HCT116 (cell line): ENCODE measurements at regions not wholly inside any gene's neighbourhood (a gene's known extent, or its start where the extent isn't known, plus 50 kb on each side); places are given as distances from the start of the nearest gene placed in this dataset.

ENCODE experiments used
- ATAC-seq: fragments of 200-7000 bp; cut with Tn5 transposase; 2 replicates; pipeline ENCODE4 v1.9.1; 2020; ENCODE audit warnings: mild to moderate bottlenecking, moderate library complexity
- BruUV-seq: library from RNA; stranded (reverse); fragments of 400-500 nt; replicated peaks from 2 replicates; lab custom pipeline; 2021; lab: Mats Ljungman, UMichigan
- CTCF ChIA-PET: fragments of 300-600 bp; sonication (Branson Sonifier 250); formaldehyde crosslinking; loops from one replicate; lab custom pipeline; 2021; ENCODE audit warnings: antibody characterized with exemption; lab: Charles Lee
- POLR2A ChIA-PET: fragments of 300-600, 350-600 bp; sonication (Branson Sonifier 250); formaldehyde crosslinking; loops from one replicate; lab custom pipeline; 2021; ENCODE audit warnings: antibody characterized with exemption; lab: Charles Lee
- RAD21 ChIA-PET, 2 experiments: fragments of 300-600 bp; sonication (Branson Sonifier 250); formaldehyde crosslinking; loops; one replicate each; lab custom pipeline; 2023; ENCODE audit warnings: low total read pairs in 2 of 2; ENCODE audit not compliant: uncharacterized antibody in 2 of 2, unreplicated experiment in 2 of 2, low non-redundant PET in 1 of 2; lab: Charles Lee
- DNase-seq: peaks from one replicate; pipeline ENCODE4 v3.0.0-alpha.2; 2010; ENCODE audit warnings: low read depth, low spot score
- H2AFZ ChIP-seq: fragments of 200-600 bp; shearing (Covaris generic), sonication (generic); 2 replicates; pipeline ENCODE4 v1.6.1; 2017; ENCODE audit warnings: low read depth, mixed run types, mixed read lengths, antibody characterized with exemption, low read length; ENCODE audit not compliant: poor library complexity, severe bottlenecking
- H3K27ac ChIP-seq: 2 replicates; pipeline ENCODE4 v1.5.1; 2012; ENCODE audit warnings: low read depth, low read length
- H3K27me3 ChIP-seq: fragments of 200-600 bp; sonication (generic); 2 replicates; pipeline ENCODE4 v1.6.1; 2016; ENCODE audit warnings: mixed run types, low read length, mixed read lengths; ENCODE audit not compliant: insufficient read depth
- H3K36me3 ChIP-seq, 2 experiments: fragments of 200-500 bp in 1 of 2; fragments of 200-600 bp in 1 of 2; sonication (Bioruptor generic) in 1 of 2; sonication (generic) in 1 of 2; 2 replicates each; pipeline versions ENCODE4 v1.5.1 to v1.6.1; 2014 to 2016; ENCODE audit warnings: low read length in 2 of 2, inconsistent platforms in 1 of 2, mixed read lengths in 1 of 2, mixed run types in 1 of 2; ENCODE audit not compliant: insufficient read depth in 2 of 2, control insufficient read depth in 1 of 2
- H3K4me1 ChIP-seq, 2 experiments: fragments of 200-600 bp in 1 of 2; sonication (generic) in 1 of 2; 2 replicates each; pipeline versions ENCODE4 v1.5.1 to v1.6.1; 2012 to 2017; ENCODE audit warnings: low read length in 2 of 2, inconsistent platforms in 1 of 2, mild to moderate bottlenecking in 1 of 2, mixed read lengths in 1 of 2, mixed run types in 1 of 2, moderate library complexity in 1 of 2; ENCODE audit not compliant: insufficient read depth in 2 of 2, control insufficient read depth in 1 of 2
- H3K4me2 ChIP-seq: fragments of 200-600 bp; sonication (generic); 2 replicates; pipeline ENCODE4 v1.6.1; 2017; ENCODE audit warnings: mixed run types, low read length, mixed read lengths
- H3K4me3 ChIP-seq, 2 experiments: fragments of 200-600 bp in 1 of 2; sonication (generic) in 1 of 2; replicated peaks in 1 of 2; 2 replicates each; pipeline ENCODE4 v1.5.1; 2011 to 2016; ENCODE audit warnings: low read length in 2 of 2, control low read depth in 1 of 2, low read depth in 1 of 2, mild to moderate bottlenecking in 1 of 2, mixed read lengths in 1 of 2, mixed run types in 1 of 2
- H3K79me2 ChIP-seq: fragments of 200-600 bp; sonication (generic); 2 replicates; pipeline ENCODE4 v1.6.1; 2017; ENCODE audit warnings: mild to moderate bottlenecking, mixed run types, low read length, moderate library complexity, mixed read lengths; ENCODE audit not compliant: insufficient read depth
- H3K9ac ChIP-seq: fragments of 200-600 bp; sonication (generic); 2 replicates; pipeline ENCODE4 v1.6.1; 2016; ENCODE audit warnings: low read length, mixed read lengths
- H3K9me2 ChIP-seq: fragments of 200-600 bp; sonication (generic), shearing (Covaris generic); 2 replicates; pipeline ENCODE4 v1.6.1; 2017; ENCODE audit warnings: mixed run types, mild to moderate bottlenecking, moderate library complexity; ENCODE audit not compliant: insufficient read depth
- H3K9me3 ChIP-seq, 2 experiments: fragments of 200-500 bp in 1 of 2; fragments of 200-600 bp in 1 of 2; sonication (Bioruptor generic) in 1 of 2; sonication (generic) in 1 of 2; 2 replicates each; pipeline ENCODE4 v1.6.1; 2014 to 2017; ENCODE audit warnings: low read length in 2 of 2, mixed read lengths in 2 of 2, inconsistent platforms in 1 of 2, low read depth in 1 of 2, mild to moderate bottlenecking in 1 of 2, mixed run types in 1 of 2, moderate library complexity in 1 of 2; ENCODE audit not compliant: control insufficient read depth in 1 of 2, insufficient read depth in 1 of 2
- H4K20me1 ChIP-seq: fragments of 200-600 bp; sonication (generic), shearing (Covaris generic); 2 replicates; pipeline ENCODE4 v1.6.1; 2017; ENCODE audit warnings: mixed run types, mild to moderate bottlenecking, moderate library complexity; ENCODE audit not compliant: insufficient read depth
- EGR1 ChIP-seq: IDR thresholded peaks from 2 replicates; pipeline ENCODE4 v1.6.1; 2012; ENCODE audit warnings: low read depth
- EZH2phosphoT487 ChIP-seq: fragments of 200-600 bp; IDR thresholded peaks from 2 replicates; pipeline ENCODE4 v1.6.1; 2018; ENCODE audit warnings: antibody characterized with exemption, borderline replicate concordance
- FOSL1 ChIP-seq: IDR thresholded peaks from 2 replicates; pipeline ENCODE4 v1.6.1; 2012; ENCODE audit warnings: low read depth
- RAD21 ChIP-seq: IDR thresholded peaks from 2 replicates; pipeline ENCODE4 v1.6.1; 2012; ENCODE audit warnings: low read depth, mild to moderate bottlenecking
- intact Hi-C: fragments of 100-400 bp; cut with micrococcal nuclease; formaldehyde crosslinking; loops from 2 replicates; pipeline ENCODE4 v1.10.0; 2022
- TF ChIP-seq, protein P1 (sequence below), 3 experiments: fragments of 200-600 bp in 1 of 3; sonication (generic) in 1 of 3; IDR thresholded peaks in 2 of 3; conservative IDR thresholded peaks in 1 of 3; 2 replicates each; pipeline ENCODE4 v1.5.1; 2012 to 2017; ENCODE audit warnings: low read depth in 2 of 3, low read length in 2 of 3, antibody characterized with exemption in 1 of 3, borderline replicate concordance in 1 of 3, control low read depth in 1 of 3, mild to moderate bottlenecking in 1 of 3, mixed read lengths in 1 of 3, mixed run types in 1 of 3, moderate library complexity in 1 of 3; ENCODE audit not compliant: insufficient read depth in 1 of 3
- TF ChIP-seq, protein P2 (sequence below): IDR thresholded peaks from 2 replicates; pipeline ENCODE4 v1.6.1; 2012; ENCODE audit warnings: low read depth

GRCh38 chr11:22473586-22473985 is 135.4 kb downstream of the SLC17A6 start:
- Histone ChIP-seq H3K9ac (no peak overlapping the region), H3K27me3 (0 out of 2 replicates have a peak, but pooled peaks cover 3% of the 10 kb centered on the region), H3K4me2 (no peak overlapping the region), H3K9me2 (no peaks in the 10 kb centered on the region), H4K20me1 (no peaks in the 10 kb centered on the region), H3K79me2 (no peaks in the 10 kb centered on the region), H3K4me3 (no peak overlapping the region), H3K4me1 (no peaks in the 10 kb centered on the region), H3K9me3 (no peaks in the 10 kb centered on the region), H2AFZ (no peak overlapping the region), H3K36me3 (no peaks in the 10 kb centered on the region), H3K27ac (no peak overlapping the region)
- ChIA-PET CTCF (no interaction called here), RAD21 (no interaction called here), POLR2A (no interaction called here)
- ATAC-seq (no peak), DNase-seq (no peak)
- no TSS peak for BruUV-seq
- intact Hi-C loops, result no loop called here
- no peak for TF ChIP-seq EGR1

GRCh38 chr11:22472306-22472705 is 134.1 kb downstream of the SLC17A6 start:
- Histone ChIP-seq H3K9me2 (no peaks in the 10 kb centered on the region), H3K79me2 (no peaks in the 10 kb centered on the region), H3K9ac (no peak overlapping the region), H3K27ac (no peak overlapping the region), H3K4me2 (no peak overlapping the region), H3K9me3 (no peaks in the 10 kb centered on the region), H4K20me1 (no peaks in the 10 kb centered on the region), H3K4me1 (no peaks in the 10 kb centered on the region), H3K27me3 (0 out of 2 replicates have a peak, but pooled peaks cover 3% of the 10 kb centered on the region), H3K4me3 (no peak overlapping the region)
- ChIA-PET POLR2A (no interaction called here), CTCF (no interaction called here), RAD21 (no interaction called here)
- ATAC-seq (no peak), DNase-seq (no peak)
- intact Hi-C loops, result no loop called here
- TF ChIP-seq FOSL1 (no peak), EZH2phosphoT487 (no peak), RAD21 (no peak)
- TF ChIP-seq, protein P1, sequence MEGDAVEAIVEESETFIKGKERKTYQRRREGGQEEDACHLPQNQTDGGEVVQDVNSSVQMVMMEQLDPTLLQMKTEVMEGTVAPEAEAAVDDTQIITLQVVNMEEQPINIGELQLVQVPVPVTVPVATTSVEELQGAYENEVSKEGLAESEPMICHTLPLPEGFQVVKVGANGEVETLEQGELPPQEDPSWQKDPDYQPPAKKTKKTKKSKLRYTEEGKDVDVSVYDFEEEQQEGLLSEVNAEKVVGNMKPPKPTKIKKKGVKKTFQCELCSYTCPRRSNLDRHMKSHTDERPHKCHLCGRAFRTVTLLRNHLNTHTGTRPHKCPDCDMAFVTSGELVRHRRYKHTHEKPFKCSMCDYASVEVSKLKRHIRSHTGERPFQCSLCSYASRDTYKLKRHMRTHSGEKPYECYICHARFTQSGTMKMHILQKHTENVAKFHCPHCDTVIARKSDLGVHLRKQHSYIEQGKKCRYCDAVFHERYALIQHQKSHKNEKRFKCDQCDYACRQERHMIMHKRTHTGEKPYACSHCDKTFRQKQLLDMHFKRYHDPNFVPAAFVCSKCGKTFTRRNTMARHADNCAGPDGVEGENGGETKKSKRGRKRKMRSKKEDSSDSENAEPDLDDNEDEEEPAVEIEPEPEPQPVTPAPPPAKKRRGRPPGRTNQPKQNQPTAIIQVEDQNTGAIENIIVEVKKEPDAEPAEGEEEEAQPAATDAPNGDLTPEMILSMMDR (IDR thresholded peaks at IDR 0.05 in 2 of 3, conservative IDR thresholded peaks at IDR 0.05 in 1 of 3; ENCODE audit: borderline replicate concordance in 1 of 3, insufficient read depth in 1 of 3, low read depth in 2 of 3, low read length in 2 of 3), result peak in 2 of 3 experiments; percentile 19 to 37; a peak in 3 of 6 replicates
- TF ChIP-seq, protein P2, sequence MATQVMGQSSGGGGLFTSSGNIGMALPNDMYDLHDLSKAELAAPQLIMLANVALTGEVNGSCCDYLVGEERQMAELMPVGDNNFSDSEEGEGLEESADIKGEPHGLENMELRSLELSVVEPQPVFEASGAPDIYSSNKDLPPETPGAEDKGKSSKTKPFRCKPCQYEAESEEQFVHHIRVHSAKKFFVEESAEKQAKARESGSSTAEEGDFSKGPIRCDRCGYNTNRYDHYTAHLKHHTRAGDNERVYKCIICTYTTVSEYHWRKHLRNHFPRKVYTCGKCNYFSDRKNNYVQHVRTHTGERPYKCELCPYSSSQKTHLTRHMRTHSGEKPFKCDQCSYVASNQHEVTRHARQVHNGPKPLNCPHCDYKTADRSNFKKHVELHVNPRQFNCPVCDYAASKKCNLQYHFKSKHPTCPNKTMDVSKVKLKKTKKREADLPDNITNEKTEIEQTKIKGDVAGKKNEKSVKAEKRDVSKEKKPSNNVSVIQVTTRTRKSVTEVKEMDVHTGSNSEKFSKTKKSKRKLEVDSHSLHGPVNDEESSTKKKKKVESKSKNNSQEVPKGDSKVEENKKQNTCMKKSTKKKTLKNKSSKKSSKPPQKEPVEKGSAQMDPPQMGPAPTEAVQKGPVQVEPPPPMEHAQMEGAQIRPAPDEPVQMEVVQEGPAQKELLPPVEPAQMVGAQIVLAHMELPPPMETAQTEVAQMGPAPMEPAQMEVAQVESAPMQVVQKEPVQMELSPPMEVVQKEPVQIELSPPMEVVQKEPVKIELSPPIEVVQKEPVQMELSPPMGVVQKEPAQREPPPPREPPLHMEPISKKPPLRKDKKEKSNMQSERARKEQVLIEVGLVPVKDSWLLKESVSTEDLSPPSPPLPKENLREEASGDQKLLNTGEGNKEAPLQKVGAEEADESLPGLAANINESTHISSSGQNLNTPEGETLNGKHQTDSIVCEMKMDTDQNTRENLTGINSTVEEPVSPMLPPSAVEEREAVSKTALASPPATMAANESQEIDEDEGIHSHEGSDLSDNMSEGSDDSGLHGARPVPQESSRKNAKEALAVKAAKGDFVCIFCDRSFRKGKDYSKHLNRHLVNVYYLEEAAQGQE, result no peak
- TF ChIP-seq, all 23 proteins: peak for 1
- no TSS peak for BruUV-seq
- Histone ChIP-seq H2AFZ (no peak overlapping the region), H3K36me3 (no peaks in the 10 kb centered on the region)
